KBM-7 (cell line): ENCODE measurements at regions not wholly inside any gene's neighbourhood (a gene's known extent, or its start where the extent isn't known, plus 50 kb on each side); places are given as distances from the start of the nearest gene placed in this dataset.

Source experiments
- DNase-seq: peaks from one replicate; pipeline ENCODE4 v3.0.0-alpha.2; 2015
- in situ Hi-C: fragments of 300-500 bp; cut with MboI; formaldehyde crosslinking; loops from 2 replicates; pipeline ENCODE4 v1.14.3; 2020; ENCODE audit warnings: low sequenced_read_pairs, low pct_unique_long_range_greater_than_20kb, mixed read lengths

DNA sequence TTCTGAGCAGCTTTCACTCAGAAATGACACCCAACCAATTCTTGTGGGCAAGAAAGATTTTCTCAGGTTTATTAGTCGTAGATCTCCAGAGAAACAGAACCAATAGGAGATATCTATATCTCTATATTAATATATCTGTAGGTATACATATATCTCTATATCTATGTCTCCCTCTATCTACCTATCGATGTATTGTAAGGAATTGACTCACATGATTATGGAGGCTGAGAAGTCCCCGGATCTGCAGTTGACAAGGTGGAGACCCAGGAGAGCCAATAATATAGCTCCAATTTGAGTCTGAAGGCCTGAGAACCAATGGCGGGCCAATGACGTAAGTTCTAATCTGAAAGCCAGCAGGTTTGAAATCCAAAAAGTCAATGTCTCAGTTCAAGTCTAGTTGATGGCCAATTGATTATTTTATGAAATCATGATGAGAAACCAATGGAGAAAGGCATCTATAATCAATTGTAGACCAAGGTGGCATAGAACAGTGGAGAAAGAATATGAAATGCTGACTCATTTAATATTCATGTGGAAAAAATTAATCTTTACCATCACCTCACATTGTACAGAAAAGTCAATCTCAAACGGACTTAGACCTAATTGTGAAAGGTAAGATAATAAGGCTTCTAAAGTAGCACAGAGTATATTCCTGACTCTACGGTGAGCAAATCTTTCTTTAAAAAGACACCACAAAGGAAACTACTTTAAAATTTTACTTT lies 65.6 kb upstream of the CHRNA7 start:
- no peak for DNase-seq
- in situ Hi-C loops = no loop called here

GRCh38 chr15:31970007-31970406 lies 60.3 kb upstream of the CHRNA7 start:
- DNase-seq = no peak
- in situ Hi-C loops = no loop called here

DNA sequence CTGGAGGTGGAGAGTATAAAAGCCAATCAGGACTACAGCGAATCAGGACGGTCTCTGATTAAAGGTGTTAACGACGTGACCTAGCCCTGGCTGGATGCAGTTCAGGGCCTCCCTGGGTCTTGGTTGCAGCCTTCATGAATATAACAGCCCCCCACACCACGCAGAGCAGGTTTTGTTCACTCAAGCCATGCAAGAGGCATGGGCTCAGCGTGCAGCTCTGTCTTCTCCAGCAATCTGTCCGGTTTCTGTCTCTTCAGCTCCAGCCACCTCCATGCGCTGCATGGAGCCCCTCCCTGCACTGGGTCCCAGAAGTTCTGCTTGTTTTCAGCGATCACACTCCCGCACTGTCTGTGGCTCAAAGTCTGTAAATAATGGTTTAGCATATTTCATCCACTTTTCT lies 57.1 kb upstream of the CHRNA7 start:
- in situ Hi-C loops = no loop called here
- DNase-seq = no peak

- no peak for DNase-seq
- in situ Hi-C loops = no loop called here
Observed at GRCh38 chr15:31974154-31974794, 56.0 kb upstream of the CHRNA7 start.

- in situ Hi-C loops = no loop called here
- DNase-seq = peak; percentile 61
Observed at GRCh38 chr15:31974855-31975829, 55.2 kb upstream of the CHRNA7 start.

DNA sequence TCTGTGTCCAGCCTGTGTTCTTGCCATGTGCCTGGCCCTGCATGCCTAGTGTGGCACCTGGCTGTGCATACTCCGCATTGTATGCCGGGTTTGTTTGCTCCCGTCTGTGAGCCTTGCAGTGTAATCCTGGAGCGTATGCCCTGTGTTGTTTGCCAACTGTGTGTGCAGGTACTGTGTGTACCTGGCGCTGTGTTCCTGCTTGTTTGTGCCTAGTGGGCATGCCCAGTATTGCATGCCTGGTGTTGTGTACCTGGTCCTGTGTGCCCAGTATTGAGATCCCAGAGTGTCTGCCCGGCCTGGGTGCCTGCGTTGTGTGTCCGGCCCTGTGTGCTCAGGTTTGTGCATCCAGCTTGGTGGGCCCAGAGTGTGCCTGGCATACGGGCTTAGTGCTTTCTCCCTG lies 54.5 kb upstream of the CHRNA7 start:
- DNase-seq = no peak
- in situ Hi-C loops = no loop called here

DNA sequence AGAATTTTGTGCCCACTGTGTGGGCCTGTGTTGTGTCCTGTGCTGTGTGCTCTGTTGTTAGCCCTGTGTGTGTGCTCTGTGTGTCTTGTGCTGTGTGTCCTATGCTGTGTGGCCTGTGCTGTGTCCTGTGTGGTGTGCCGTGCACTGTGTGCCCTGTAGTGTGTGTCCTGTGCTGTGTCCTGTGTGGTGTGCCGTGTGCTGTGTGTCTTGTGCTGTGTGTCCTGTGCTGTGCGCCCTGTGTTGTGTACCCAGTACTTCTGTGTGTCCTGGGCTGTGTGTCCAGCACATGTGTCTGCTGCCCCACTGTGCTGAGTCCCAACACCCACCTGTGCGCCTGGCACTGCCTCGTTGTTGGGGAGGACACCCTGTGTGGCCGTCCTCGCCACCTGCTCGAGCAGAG lies 53.2 kb upstream of the CHRNA7 start:
- in situ Hi-C loops = no loop called here
- no peak for DNase-seq

GRCh38 chr15:31977812-31978661 lies 52.3 kb upstream of the CHRNA7 start:
- peak; percentile 75 for DNase-seq
- in situ Hi-C loops = no loop called here
